ENCODE measurements at regions not wholly inside any gene's neighbourhood (a gene's known extent, or its start where the extent isn't known, plus 50 kb on each side); places are given as distances from the start of the nearest gene placed in this dataset.

- no peaks in the 10 kb centered on the region for H4K20me1 ChIP-seq (replicated peaks; ENCODE audit: insufficient read depth)
- H3K4me1 Mint-ChIP-seq, result peaks cover 9% of the 10 kb centered on the region
- no peak overlapping the region for H3K27ac ChIP-seq (ENCODE audit: low read depth)
- ATAC-seq (no peak), DNase-seq (ENCODE audit: low spot score) (no peak)
- H3K4me3 Mint-ChIP-seq, result no peak overlapping the region
- 0 out of 2 replicates have a peak, but pooled peaks cover 3% of the 10 kb centered on the region for H3K9me2 ChIP-seq (ENCODE audit: insufficient read depth)
- H3K4me2 ChIP-seq, result no peak overlapping the region
- H3K79me2 ChIP-seq (replicated peaks; ENCODE audit: insufficient read depth), result no peaks in the 10 kb centered on the region
- H3K4me3 ChIP-seq, result no peak overlapping the region
- H3K27ac Mint-ChIP-seq, result no peak overlapping the region
- TF ChIP-seq EZH2 (IDR thresholded peaks at IDR 0.05; ENCODE audit: low read depth, unreplicated experiment) (no peak), REST (IDR thresholded peaks at IDR 0.05; ENCODE audit: unreplicated experiment) (no peak), NANOG (IDR thresholded peaks at IDR 0.05; ENCODE audit: borderline replicate concordance) (no peak), ZNF331 (CRISPR knock-in tag; IDR thresholded peaks at IDR 0.05; ENCODE audit: low read depth) (no peak)
- H3F3A ChIP-seq (replicated peaks; ENCODE audit: low read depth), result no peaks in the 10 kb centered on the region
- no peaks in the 10 kb centered on the region for H3K36me3 ChIP-seq (ENCODE audit: insufficient read depth)
- no peak overlapping the region for H2AFZ ChIP-seq
- H3K27me3 Mint-ChIP-seq (ENCODE audit: insufficient read depth, low read depth, poor library complexity), result no peaks in the 10 kb centered on the region
- H3K36me3 Mint-ChIP-seq (ENCODE audit: low read depth), result no peaks in the 10 kb centered on the region
- no peaks in the 10 kb centered on the region for H3K4me1 ChIP-seq (ENCODE audit: insufficient read depth)
- no peaks in the 10 kb centered on the region for H3K9me3 Mint-ChIP-seq
- no peaks in the 10 kb centered on the region for H3K27me3 ChIP-seq (ENCODE audit: insufficient read depth)
Observed at GRCh38 chr2:138155304-138155703, 191.0 kb downstream of the HNMT start.

GRCh38 chr2:138157372-138157771 is 193.1 kb downstream of the HNMT start:
- H2AFZ ChIP-seq, result no peak overlapping the region
- H3K4me1 ChIP-seq (ENCODE audit: insufficient read depth), result no peaks in the 10 kb centered on the region
- no peaks in the 10 kb centered on the region for H4K20me1 ChIP-seq (replicated peaks; ENCODE audit: insufficient read depth)
- DNase-seq (ENCODE audit: low spot score), result no peak
- no peak overlapping the region for H3K27ac Mint-ChIP-seq
- peaks cover 9% of the 10 kb centered on the region for H3K4me1 Mint-ChIP-seq
- H3K4me3 ChIP-seq, result no peak overlapping the region
- no peaks in the 10 kb centered on the region for H3K79me2 ChIP-seq (replicated peaks; ENCODE audit: insufficient read depth)
- H3F3A ChIP-seq (replicated peaks; ENCODE audit: low read depth), result no peaks in the 10 kb centered on the region
- no peaks in the 10 kb centered on the region for H3K27me3 ChIP-seq (ENCODE audit: insufficient read depth)
- no peaks in the 10 kb centered on the region for H3K27me3 Mint-ChIP-seq (ENCODE audit: insufficient read depth, low read depth, poor library complexity)
- no peaks in the 10 kb centered on the region for H3K36me3 Mint-ChIP-seq (ENCODE audit: low read depth)
- no peak overlapping the region for H3K4me3 Mint-ChIP-seq
- H3K27ac ChIP-seq (ENCODE audit: low read depth), result no peak overlapping the region
- H3K9me2 ChIP-seq (ENCODE audit: insufficient read depth), result 0 out of 2 replicates have a peak, but pooled peaks cover 3% of the 10 kb centered on the region
- no peak for ATAC-seq
- H3K4me2 ChIP-seq, result no peak overlapping the region
- H3K36me3 ChIP-seq (ENCODE audit: insufficient read depth), result no peaks in the 10 kb centered on the region
- H3K9me3 Mint-ChIP-seq, result no peaks in the 10 kb centered on the region
- TF ChIP-seq EZH2 (IDR thresholded peaks at IDR 0.05; ENCODE audit: low read depth, unreplicated experiment) (no peak), ZNF331 (CRISPR knock-in tag; IDR thresholded peaks at IDR 0.05; ENCODE audit: low read depth) (no peak), REST (IDR thresholded peaks at IDR 0.05; ENCODE audit: unreplicated experiment) (no peak), CREB1 (CRISPR knock-in tag; IDR thresholded peaks at IDR 0.05; ENCODE audit: low read depth) (no peak), CTCF (conservative IDR thresholded peaks at IDR 0.05; ENCODE audit: low read depth in 2 of 2) (no peak), STAT1 (IDR thresholded peaks at IDR 0.05; ENCODE audit: unreplicated experiment) (no peak), POLR2AphosphoS5 (IDR thresholded peaks at IDR 0.05; ENCODE audit: low read depth) (no peak), EZH2phosphoT487 (IDR thresholded peaks at IDR 0.05; ENCODE audit: unreplicated experiment) (no peak), JUNB (IDR thresholded peaks at IDR 0.05; ENCODE audit: unreplicated experiment) (no peak), ETS1 (IDR thresholded peaks at IDR 0.05) (no peak), NANOG (IDR thresholded peaks at IDR 0.05; ENCODE audit: borderline replicate concordance) (no peak)

Measured in GM23338 (cell line).